Mesendoderm (in vitro differentiated cells): ENCODE measurements at regions not wholly inside any gene's neighbourhood (a gene's known extent, or its start where the extent isn't known, plus 50 kb on each side); places are given as distances from the start of the nearest gene placed in this dataset.
"Not testable (repeated sequence)": the region's sequence is repeated elsewhere in the genome, so short reads cannot be mapped to it uniquely, and the experiment has no call there.

ENCODE experiments used
- DNase-seq: peaks from one replicate; pipeline ENCODE4 v3.0.0; 2013
- H2AK5ac ChIP-seq: 2 replicates; pipeline ENCODE4 v1.6.1; 2013; ENCODE audit warnings: low read length, inconsistent platforms
- H2BK120ac ChIP-seq: 2 replicates; pipeline ENCODE4 v1.6.1; 2013; ENCODE audit warnings: low read depth, mild to moderate bottlenecking, low read length, moderate library complexity, mixed read lengths
- H2BK15ac ChIP-seq: replicated peaks from 2 replicates; pipeline ENCODE4 v1.6.1; 2013; ENCODE audit warnings: low read depth, mild to moderate bottlenecking, moderate library complexity
- H2BK5ac ChIP-seq: 2 replicates; pipeline ENCODE4 v1.6.1; 2013; ENCODE audit warnings: low read length, inconsistent platforms
- H3K18ac ChIP-seq: 2 replicates; pipeline ENCODE4 v1.6.1; 2013; ENCODE audit warnings: mild to moderate bottlenecking, low read length, mixed read lengths
- H3K23ac ChIP-seq: one replicate; pipeline ENCODE4 v1.6.1; 2013; ENCODE audit warnings: low read length
- H3K27ac ChIP-seq: 2 replicates; pipeline ENCODE4 v1.5.1; 2013; ENCODE audit warnings: low read depth, mild to moderate bottlenecking, inconsistent platforms, low read length, moderate library complexity
- H3K27me3 ChIP-seq: 2 replicates; pipeline ENCODE4 v1.6.1; 2013; ENCODE audit warnings: low read length, control low read depth, mild to moderate bottlenecking, inconsistent platforms; ENCODE audit not compliant: insufficient read depth, poor library complexity
- H3K36me3 ChIP-seq: 2 replicates; pipeline ENCODE4 v1.6.1; 2013; ENCODE audit warnings: low read length, inconsistent platforms; ENCODE audit not compliant: control insufficient read depth, insufficient read depth
- H3K4ac ChIP-seq: one replicate; pipeline ENCODE4 v1.6.1; 2013; ENCODE audit warnings: low read depth, mild to moderate bottlenecking, low read length, moderate library complexity
- H3K4me1 ChIP-seq: 2 replicates; pipeline ENCODE4 v1.6.1; 2013; ENCODE audit warnings: low read depth, low read length, inconsistent platforms; ENCODE audit not compliant: control insufficient read depth
- H3K4me2 ChIP-seq: 2 replicates; pipeline ENCODE4 v1.6.1; 2013; ENCODE audit warnings: low read length
- H3K4me3 ChIP-seq: 2 replicates; pipeline ENCODE4 v1.5.1; 2013; ENCODE audit warnings: mild to moderate bottlenecking, low read length
- H3K56ac ChIP-seq: one replicate; pipeline ENCODE4 v1.6.1; 2013; ENCODE audit warnings: low read length
- H3K79me1 ChIP-seq: 2 replicates; pipeline ENCODE4 v1.6.1; 2013; ENCODE audit warnings: low read length, inconsistent platforms
- H3K79me2 ChIP-seq: 2 replicates; pipeline ENCODE4 v1.6.1; 2013; ENCODE audit warnings: mild to moderate bottlenecking, low read length; ENCODE audit not compliant: control insufficient read depth, insufficient read depth
- H3K9ac ChIP-seq: 2 replicates; pipeline ENCODE4 v1.6.1; 2013; ENCODE audit warnings: low read length, inconsistent platforms
- H4K5ac ChIP-seq: one replicate; pipeline ENCODE4 v1.6.1; 2013; ENCODE audit warnings: low read length
- H4K8ac ChIP-seq: one replicate; pipeline ENCODE4 v1.6.1; 2013; ENCODE audit warnings: low read depth, mild to moderate bottlenecking, control low read depth, low read length, moderate library complexity
- WGBS: extraction: QIAGEN DNeasy Blood & Tissue Kit; methylation state at CpG from one replicate; pipeline ENCODE4 v1.1.7; 2013; ENCODE audit warnings: low lambda C conversion rate, missing lambda C conversion rate; ENCODE audit not compliant: insufficient coverage; ENCODE audit errors: extremely low coverage; 5-methylcytosine and 5-hydroxymethylcytosine counted together

DNA sequence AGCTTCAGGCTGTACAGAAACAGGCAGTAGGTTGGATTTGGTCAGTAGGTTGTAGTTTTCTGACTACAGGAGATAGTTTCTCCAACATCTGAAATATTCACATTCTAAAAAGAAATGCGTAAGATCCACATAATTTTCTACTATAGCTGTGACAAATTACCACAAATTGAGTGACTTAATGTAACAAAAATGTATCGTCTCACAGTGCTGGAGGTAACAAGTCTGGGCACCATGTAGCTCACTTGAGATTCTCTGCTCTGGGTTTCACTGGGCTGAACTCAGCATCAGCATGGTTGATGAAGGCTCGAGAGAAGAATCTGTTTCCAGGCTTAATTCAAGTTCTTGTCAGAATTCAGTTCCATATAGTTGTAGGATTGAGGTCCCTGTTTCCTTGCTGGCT is 350.9 kb upstream of the CCDC179 start:
- Histone ChIP-seq H3K56ac (no peak overlapping the region), H3K4me1 (no peaks in the 10 kb centered on the region), H4K8ac (no peak overlapping the region), H2AK5ac (no peak overlapping the region), H3K9ac (no peak overlapping the region), H3K4me2 (no peak overlapping the region), H2BK15ac (no peak overlapping the region), H3K27me3 (no peaks in the 10 kb centered on the region), H3K27ac (no peak overlapping the region), H3K79me1 (no peaks in the 10 kb centered on the region), H3K18ac (no peak overlapping the region), H4K5ac (no peak overlapping the region), H2BK120ac (no peak overlapping the region), H3K79me2 (no peaks in the 10 kb centered on the region), H2BK5ac (no peak overlapping the region), H3K4ac (no peak overlapping the region), H3K4me3 (no peak overlapping the region), H3K36me3 (no peaks in the 10 kb centered on the region), H3K23ac (no peak overlapping the region)
- WGBS: no CpG with 5 or more reads among the region's 3 CpGs
- peak; percentile 10 for DNase-seq

- Histone ChIP-seq H2BK5ac (no peak overlapping the region), H2AK5ac (no peak overlapping the region), H3K23ac (no peak overlapping the region), H3K27ac (no peak overlapping the region), H3K4me1 (no peaks in the 10 kb centered on the region), H3K9ac (no peak overlapping the region), H3K18ac (no peak overlapping the region), H3K4ac (no peak overlapping the region), H2BK15ac (no peak overlapping the region), H3K79me2 (no peaks in the 10 kb centered on the region), H4K8ac (no peak overlapping the region), H4K5ac (no peak overlapping the region), H3K79me1 (no peaks in the 10 kb centered on the region), H3K56ac (no peak overlapping the region), H3K27me3 (no peaks in the 10 kb centered on the region), H3K4me3 (no peak overlapping the region), H2BK120ac (no peak overlapping the region), H3K36me3 (no peaks in the 10 kb centered on the region), H3K4me2 (no peak overlapping the region)
- no CpG with 5 or more reads among the region's 1 CpG for whole genome bisulfite sequencing
- no peak for DNase-seq
These were observed 352.5 kb upstream of the CCDC179 start for GRCh38 chr11:23212807-23213206.

DNA sequence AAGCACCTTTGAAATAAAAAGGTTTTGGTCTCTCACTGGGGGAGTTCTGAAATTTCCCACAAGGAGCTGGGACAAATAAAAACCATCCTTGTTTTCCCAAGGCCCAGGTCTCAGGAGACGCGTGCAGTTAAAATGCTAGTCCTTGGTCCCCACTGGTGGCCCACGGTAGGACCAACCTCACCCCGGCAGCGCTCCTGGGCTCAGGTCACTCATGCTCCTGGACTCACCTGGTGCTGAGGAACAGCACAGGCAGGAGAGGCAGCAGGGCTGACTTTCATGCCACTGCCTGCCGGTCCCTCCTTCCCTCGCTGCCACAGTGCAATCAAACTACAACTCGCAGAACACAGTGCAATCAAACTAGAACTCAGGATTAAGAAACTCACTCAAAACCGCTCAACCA is 356.8 kb upstream of the CCDC179 start:
- no peaks in the 10 kb centered on the region for H3K79me1 ChIP-seq
- H3K4me2 ChIP-seq: no peak overlapping the region
- H2BK15ac ChIP-seq: no peak overlapping the region
- no peak overlapping the region for H3K23ac ChIP-seq
- no peak overlapping the region for H3K18ac ChIP-seq
- no peak overlapping the region for H2BK5ac ChIP-seq
- H3K4me1 ChIP-seq: no peaks in the 10 kb centered on the region
- H2AK5ac ChIP-seq: no peak overlapping the region
- H3K79me2 ChIP-seq: no peaks in the 10 kb centered on the region
- no peak overlapping the region for H4K5ac ChIP-seq
- no peak overlapping the region for H3K4me3 ChIP-seq
- H3K4ac ChIP-seq: no peak overlapping the region
- H3K36me3 ChIP-seq: no peaks in the 10 kb centered on the region
- no peak overlapping the region for H4K8ac ChIP-seq
- H3K27me3 ChIP-seq: no peaks in the 10 kb centered on the region
- H3K56ac ChIP-seq: no peak overlapping the region
- H3K27ac ChIP-seq: no peak overlapping the region
- H2BK120ac ChIP-seq: no peak overlapping the region
- DNase-seq: no peak
- no peak overlapping the region for H3K9ac ChIP-seq
- WGBS: no CpG with 5 or more reads among the region's 9 CpGs

DNA sequence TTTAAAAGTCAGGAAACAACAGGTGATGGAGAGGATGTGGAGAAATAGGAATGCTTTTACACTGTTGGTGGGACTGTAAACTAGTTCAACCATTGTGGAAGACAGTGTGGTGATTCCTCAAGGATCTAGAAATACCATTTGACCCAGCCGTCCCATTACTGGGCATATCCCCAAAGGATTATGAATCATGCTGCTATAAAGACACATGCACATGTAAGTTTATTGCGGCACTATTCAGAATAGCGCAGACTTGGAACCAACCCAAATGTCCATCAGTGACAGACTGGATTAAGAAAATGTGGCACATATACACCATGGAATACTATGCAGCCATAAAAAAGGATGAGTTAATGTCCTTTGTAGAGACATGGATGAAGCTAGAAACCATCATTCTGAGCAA is 359.8 kb upstream of the CCDC179 start:
- not testable (repeated sequence) for DNase-seq, H3K18ac ChIP-seq, H2BK5ac ChIP-seq, H3K56ac ChIP-seq, H3K4ac ChIP-seq, H3K23ac ChIP-seq, H3K27me3 ChIP-seq, H4K5ac ChIP-seq, H3K79me1 ChIP-seq, H2AK5ac ChIP-seq, H3K79me2 ChIP-seq, H3K4me2 ChIP-seq, H4K8ac ChIP-seq, H3K4me1 ChIP-seq, H2BK120ac ChIP-seq, H3K27ac ChIP-seq, H3K9ac ChIP-seq, H3K36me3 ChIP-seq, H2BK15ac ChIP-seq, H3K4me3 ChIP-seq
- no CpG with 5 or more reads among the region's 3 CpGs for WGBS

DNA sequence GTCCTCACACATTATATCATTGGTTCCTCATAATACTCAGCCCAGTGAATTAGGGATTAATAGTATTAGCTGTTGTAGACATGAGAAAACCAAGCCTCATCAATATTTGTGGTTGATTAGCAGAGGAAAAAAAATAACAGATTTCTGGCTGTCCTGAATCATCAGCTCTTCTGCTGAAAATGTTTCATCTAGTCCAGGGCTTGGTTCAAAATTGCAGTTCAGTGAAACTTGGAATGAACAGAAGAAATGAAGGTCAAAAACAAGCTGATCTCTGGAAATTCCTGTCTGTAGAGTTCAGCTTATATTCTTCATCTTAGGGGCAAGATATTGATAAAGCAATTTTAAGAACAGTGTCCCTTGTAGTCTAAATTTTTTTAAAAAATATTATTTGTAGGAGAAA is 361.1 kb upstream of the CCDC179 start:
- Histone ChIP-seq H3K27me3 (no peaks in the 10 kb centered on the region), H3K36me3 (no peaks in the 10 kb centered on the region), H2BK15ac (no peak overlapping the region), H4K5ac (no peak overlapping the region), H2BK120ac (no peak overlapping the region), H3K79me1 (no peaks in the 10 kb centered on the region), H3K56ac (no peak overlapping the region), H3K4ac (no peak overlapping the region), H2AK5ac (no peak overlapping the region), H3K9ac (no peak overlapping the region), H2BK5ac (no peak overlapping the region), H3K18ac (no peak overlapping the region), H3K4me3 (no peak overlapping the region), H3K23ac (no peak overlapping the region), H3K79me2 (no peaks in the 10 kb centered on the region), H3K4me2 (no peak overlapping the region), H4K8ac (no peak overlapping the region), H3K27ac (no peak overlapping the region), H3K4me1 (no peaks in the 10 kb centered on the region)
- no peak for DNase-seq

DNA sequence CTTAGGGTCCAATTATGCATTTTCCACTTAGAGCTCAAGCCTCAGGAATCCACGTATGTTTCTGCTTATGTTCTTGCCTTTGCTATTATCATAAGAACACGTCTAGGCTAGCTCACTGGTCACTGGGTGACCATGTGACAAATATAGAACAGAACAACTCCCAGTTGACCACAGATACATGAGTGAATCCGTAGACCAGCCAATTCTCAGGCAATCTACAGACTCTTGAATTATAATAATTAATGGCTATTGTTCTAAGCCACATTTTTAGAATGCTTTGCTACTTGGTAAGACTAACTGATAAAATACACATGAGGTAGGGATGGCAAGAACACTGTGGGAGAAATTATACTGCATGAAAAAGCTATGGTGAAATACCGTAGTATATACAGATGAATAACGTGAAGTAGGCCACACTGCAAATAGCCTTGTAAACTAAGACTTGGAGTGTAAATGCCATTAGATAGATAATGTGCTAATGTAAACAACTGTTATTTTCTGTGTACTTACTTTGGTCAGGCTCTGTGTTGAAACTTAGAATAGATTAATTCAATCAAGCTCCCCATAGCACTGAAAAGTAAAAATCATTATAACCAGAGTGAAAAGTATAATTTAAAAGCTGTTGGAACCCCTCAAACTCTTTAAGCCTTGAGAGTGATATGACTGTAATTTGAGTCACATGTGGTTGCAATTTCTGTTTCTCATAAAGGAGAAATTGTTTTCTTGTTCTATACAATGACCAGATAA is 366.2 kb upstream of the CCDC179 start:
- no peaks in the 10 kb centered on the region for H3K4me1 ChIP-seq
- no peak overlapping the region for H3K56ac ChIP-seq
- H3K18ac ChIP-seq: no peak overlapping the region
- H3K27me3 ChIP-seq: no peaks in the 10 kb centered on the region
- no peak for DNase-seq
- H3K4me3 ChIP-seq: no peak overlapping the region
- no peaks in the 10 kb centered on the region for H3K79me2 ChIP-seq
- no peak overlapping the region for H4K5ac ChIP-seq
- no peaks in the 10 kb centered on the region for H3K36me3 ChIP-seq
- H2AK5ac ChIP-seq: no peak overlapping the region
- H2BK15ac ChIP-seq: no peak overlapping the region
- H3K27ac ChIP-seq: no peak overlapping the region
- no peak overlapping the region for H2BK5ac ChIP-seq
- no peak overlapping the region for H3K23ac ChIP-seq
- H2BK120ac ChIP-seq: no peak overlapping the region
- H4K8ac ChIP-seq: no peak overlapping the region
- no peak overlapping the region for H3K9ac ChIP-seq
- H3K79me1 ChIP-seq: no peaks in the 10 kb centered on the region
- no CpG with 5 or more reads among the region's 5 CpGs for whole genome bisulfite sequencing
- H3K4me2 ChIP-seq: no peak overlapping the region
- no peak overlapping the region for H3K4ac ChIP-seq
